M059J (cell line): ENCODE measurements at regions not wholly inside any gene's neighbourhood (a gene's known extent, or its start where the extent isn't known, plus 50 kb on each side); places are given as distances from the start of the nearest gene placed in this dataset.

Experiments
- DNase-seq: peaks from one replicate; pipeline ENCODE4 v3.0.0-alpha.2; 2012; ENCODE audit warnings: low read depth

DNA sequence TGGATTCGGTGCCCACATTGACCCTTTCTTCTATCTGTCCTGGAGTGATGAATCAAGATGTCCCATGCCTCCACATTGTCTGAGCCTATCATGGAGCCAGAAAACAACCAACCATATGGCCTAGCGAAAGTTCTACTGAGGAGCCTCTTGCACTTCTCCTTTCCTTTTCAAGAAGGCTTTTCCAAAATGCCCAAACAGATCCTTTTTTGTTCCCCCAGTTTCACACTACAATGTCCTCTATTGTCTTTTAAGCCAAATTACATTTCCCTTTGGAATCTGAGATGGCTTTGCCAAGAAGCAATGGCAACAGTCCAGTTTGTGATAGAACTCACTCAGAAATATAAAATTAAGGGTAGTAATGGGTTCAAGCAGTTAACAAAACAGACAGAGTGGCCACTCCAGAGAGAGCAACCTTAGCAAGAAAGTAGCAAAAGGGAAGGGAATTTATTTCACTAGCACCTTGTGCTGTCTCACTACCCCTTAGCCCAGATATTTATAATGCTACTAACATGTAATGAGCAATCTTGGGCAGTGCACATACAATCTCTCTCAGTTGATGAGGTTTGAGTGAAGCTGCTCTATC lies 194.6 kb upstream of the PDE1C start:
- no peak for DNase-seq

DNA sequence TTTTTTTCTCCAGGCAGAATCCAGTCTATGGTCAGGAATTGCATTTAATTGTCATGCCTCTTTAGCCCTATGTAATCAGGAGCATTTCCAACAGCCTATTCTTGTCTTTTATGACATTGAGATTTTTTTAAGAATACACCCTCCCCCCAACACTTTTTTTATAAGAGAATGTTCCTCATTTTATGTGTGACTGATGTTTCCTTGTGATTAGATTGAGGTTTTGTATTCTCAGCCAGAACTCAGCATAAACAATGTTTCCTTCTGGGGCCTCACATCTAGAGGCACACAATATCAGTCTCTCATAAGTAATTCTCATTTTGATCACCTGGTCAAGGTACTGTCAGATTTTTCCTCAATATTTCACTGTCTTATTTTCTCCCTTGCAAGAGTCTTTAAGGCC lies 193.4 kb upstream of the PDE1C start:
- no peak for DNase-seq

DNA sequence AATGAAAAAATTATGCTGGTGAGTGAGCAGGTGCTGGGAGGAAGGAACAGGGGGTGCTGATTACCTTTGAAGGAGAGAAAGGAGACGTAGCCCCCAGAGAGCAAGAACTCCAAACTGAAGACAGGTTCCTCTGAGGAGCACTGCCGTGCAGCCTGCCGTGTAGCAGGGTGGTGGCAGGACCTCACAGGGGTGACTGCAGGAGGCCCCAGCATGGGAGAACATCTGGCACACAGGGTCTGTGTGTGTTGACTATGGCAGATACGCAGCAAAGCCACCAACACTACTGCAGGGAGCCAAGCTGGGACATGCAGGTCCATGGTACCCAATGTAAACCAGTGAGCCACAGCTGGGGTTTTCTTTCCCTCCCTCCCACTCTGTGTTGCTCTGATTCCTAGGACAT lies 192.1 kb upstream of the PDE1C start:
- DNase-seq, result no peak

DNA sequence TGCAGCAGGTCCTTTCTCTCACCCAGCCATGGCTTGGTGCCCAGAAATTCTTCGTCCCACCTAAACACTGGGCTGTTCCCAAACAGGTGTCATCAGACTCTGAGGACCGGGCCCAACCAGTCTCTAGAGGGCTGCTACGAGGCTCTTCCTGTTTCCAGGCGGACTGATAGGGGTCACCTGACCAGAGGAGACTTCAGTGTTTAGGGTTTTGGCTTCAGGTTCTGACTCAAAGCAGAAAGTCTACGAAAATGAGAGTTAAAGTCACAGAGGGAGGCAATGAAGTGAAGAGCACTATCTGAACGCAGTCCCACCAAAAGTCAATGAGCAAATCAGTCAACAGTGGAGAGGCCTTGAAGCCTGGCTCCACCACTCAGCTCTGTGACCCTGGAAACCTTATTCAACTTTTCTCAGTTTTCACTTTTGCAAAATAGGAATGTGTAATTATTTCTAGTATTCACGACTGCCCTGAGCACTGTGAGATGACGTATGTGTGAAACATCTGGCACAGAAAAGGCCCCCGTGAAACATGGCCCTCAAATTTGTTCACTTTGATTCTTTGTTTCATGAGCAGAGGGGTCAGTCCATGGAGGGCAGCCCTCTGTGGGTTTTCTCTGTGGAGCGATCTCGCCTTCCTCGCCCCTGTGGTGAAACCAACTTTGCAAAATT lies 189.9 kb upstream of the PDE1C start:
- peak; percentile 2 for DNase-seq

DNA sequence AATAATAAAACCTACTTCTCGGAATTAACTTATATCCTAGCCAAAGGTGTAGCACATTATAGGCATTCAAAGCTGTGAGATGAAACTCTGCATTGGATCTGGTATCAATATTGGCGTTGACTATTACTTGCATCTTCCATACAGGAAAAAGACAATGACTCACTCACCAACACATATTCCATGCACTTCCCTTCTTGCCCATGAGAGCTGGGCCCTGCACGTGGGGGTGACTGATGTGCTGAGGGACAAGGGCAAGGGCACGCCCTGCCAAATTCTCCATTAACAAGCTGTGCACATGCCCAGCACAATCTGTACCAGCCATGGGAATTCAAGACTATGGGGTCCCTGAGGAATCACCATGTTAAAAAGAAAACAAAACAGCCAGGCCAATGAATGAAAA lies 188.1 kb upstream of the PDE1C start:
- DNase-seq, result peak; percentile 5

DNA sequence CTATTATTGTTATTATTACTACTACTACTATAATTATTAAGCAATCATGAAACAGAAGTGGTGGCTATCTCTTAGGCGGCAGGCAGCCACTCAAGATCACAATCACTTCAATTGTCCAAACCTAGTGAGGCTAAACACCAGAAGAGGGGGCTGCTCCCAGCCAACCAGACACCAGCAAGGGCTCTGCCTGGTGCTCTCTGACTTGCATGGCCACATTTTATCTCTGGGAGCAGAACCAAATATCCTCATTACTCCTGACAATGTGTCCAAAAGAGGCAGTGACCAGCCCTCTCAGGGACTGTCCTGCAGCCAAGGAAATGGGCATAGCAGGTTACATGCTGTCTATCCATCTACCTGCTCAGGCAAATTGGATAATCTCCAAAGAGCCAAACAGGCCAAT lies 187.4 kb upstream of the PDE1C start:
- no peak for DNase-seq

DNA sequence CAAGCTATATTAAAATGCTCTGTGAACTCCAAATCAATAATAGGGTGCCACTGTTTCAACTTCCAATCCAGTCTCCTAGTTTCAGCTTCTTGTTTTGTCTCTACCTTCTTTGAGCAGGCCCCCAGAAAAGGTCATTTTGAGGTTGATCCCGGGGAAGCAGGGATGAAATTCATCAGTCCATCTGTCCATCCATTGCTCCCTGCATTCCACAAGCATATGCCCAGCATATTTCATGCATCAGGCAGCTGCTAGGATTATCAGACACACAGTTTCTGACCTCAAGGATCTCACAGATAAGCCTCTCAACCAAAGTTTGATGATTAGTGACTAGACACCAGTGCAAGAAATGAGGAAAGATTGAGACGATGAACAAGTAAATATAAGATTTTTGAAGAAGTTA lies 186.6 kb upstream of the PDE1C start:
- no peak for DNase-seq

DNA sequence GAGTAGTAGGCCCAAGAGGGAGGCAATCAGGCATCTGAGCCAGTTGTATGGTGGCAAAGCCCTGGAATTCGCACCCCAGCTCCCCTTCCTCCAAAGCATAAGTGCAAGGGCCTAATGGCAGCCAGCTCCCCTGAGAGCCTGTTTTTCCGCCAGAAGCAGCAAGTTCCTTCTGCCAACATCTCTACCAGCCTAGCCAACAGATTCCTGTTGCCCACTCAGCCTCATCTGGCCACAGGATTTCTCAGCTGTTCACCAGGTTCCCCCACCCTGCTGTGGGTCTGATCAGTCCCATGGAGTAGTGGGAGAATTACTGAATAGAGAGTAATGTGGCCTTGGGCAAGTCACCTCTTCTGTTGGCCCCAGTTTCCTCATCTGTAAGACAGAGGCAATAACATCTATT lies 186.2 kb upstream of the PDE1C start:
- no peak for DNase-seq

DNA sequence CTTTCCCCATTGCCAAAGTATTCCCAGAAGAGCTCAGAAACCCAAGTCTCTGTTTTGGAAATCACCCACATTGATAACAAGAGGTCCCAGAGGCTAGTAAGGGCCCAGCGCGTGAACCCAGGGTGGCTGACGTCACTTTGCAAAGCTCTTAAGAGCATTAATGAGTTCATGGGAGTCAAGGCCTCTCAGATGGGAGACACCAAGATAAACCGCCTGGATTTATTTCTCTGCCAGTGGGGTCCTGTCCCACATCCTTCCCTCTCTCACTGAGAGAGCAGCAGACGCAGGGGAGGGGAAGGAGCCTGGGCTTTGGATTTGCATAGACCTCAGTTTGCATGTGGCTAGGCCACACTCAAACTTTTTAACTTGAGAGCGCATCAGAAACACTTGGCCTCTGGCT lies 184.8 kb upstream of the PDE1C start:
- no peak for DNase-seq

DNA sequence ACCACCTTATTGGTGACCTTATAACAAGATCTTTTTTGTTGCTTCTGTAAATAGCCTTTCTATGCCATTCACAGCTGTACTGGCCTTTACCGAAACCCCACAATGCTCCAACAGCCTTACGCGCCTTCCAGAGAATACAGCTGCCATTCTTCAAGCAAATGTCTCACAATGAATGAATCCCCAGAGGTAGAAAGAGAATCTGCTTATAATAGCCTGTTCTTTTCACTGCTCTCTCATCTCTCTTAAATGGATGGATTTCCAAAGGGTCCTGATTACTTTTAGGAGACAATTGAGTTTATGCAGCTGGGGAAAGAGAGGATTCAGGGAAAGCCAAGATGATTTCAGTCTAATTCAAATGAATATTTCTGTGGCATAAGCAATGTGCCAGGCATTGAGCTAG lies 183.1 kb upstream of the PDE1C start:
- no peak for DNase-seq

DNA sequence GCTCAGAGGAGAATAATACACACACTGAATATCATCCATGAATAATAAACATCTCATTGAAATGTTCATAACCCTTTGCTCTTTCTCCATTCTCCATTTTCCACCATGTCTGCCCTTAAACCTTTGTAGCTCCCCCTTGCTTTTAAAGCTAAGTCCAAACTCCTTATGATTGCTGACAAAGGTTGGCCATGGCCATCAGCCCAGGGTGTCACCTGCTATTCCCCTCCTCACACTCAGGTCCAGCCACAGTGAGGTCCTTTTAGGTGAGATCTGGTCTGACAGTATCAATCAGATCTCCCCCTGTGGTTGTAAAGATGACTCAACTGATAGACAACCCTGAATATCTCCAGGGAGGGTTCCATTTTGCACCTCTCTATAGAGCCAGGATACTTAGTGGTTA lies 181.5 kb upstream of the PDE1C start:
- DNase-seq, result no peak

DNA sequence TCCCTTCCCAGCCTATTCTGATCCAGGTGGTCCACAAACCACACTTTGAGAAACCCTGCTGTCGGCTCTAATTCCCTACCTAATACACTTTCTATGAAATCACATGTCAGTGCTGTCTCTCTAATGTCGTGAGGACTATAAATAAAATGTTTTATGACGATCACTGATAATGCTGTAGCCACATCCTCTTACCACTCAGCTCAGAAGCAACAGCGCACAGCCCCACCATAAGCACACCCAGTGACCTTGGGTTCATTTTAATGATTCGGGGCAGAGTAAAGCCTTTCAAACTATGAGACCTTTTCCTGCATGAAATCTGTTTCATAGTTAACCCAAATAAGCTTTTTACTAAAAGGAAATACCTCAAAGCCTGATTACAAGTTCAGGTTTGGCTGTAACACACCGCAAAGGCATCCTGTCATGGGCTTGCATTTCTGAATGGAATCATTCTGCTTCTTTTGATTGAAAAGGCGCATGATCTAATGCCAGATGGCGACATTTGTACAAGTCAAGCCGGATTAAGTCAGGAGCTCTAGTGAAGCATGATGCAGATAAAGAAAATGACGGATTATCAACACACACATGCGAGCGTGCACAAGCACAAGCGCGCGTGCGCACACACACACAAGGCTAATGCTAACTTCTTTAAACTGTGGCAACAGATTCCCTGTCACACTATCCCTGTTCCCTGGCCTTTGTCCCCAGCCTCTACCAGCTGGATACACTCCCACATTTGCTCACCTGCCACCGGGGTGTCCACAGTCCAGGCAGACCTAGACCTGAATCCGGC lies 180.5 kb upstream of the PDE1C start:
- no peak for DNase-seq

DNA sequence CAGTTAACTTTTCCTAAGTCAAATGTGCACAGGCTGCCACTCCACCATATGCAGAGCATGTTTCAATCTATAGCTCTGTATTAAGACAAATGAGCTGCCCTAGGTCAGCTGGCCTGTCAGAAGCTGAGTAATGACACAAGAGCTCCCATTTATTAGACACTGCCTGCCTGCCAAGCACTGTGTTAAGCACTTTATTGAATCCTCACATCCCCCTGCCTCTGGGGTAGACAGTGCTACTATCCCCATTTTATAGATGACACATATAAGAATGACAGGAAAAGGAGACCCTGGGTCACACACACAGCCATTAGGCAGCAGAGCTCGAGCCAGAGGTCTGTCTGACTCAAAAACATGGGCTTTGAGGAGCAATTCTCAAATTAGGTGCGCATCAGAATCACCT lies 179.8 kb upstream of the PDE1C start:
- DNase-seq, result no peak

DNA sequence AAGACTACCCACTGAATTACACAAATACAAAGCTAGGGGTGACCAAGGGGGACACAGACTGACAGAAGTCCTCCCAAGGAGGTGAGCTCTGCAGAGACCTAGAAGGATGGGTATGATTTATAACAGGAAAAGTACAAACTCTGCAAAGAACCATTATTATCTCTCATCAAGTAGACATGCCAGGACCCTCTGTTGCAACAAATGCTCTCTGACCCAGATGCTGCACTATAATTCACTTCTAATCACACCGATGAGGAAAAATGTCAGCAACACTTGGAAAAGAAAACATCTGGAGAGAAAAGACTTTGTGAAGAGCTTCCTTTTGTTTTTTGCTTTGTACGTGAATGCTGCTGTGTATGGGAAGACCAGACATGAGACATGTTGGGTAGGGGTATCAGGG lies 178.3 kb upstream of the PDE1C start:
- no peak for DNase-seq

DNA sequence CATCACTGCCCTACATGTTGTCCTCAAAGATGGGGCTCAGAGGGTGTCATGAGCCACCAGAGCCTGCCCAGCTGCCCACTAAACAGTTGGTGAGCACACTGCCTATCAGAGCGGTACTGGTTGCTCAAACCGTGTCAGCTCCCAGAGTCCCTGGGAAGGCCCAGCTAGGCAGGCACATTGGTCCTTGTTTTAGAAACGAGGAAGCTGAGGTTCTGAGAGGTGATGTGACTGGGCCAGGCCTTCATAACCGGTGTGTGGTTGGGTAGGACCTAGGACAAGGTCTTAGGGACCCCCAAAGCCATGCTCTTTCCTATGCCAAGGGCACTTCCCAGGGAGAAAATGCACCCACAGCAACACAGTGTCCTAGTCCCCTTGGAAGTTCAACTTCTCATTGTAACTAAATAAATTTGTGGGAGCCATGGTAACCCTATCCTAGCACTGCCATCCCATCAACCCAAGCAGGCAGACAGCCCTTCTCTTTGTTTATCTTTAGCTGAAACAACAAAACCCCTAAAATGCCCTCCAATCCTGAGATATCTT lies 174.7 kb upstream of the PDE1C start:
- DNase-seq, result no peak

DNA sequence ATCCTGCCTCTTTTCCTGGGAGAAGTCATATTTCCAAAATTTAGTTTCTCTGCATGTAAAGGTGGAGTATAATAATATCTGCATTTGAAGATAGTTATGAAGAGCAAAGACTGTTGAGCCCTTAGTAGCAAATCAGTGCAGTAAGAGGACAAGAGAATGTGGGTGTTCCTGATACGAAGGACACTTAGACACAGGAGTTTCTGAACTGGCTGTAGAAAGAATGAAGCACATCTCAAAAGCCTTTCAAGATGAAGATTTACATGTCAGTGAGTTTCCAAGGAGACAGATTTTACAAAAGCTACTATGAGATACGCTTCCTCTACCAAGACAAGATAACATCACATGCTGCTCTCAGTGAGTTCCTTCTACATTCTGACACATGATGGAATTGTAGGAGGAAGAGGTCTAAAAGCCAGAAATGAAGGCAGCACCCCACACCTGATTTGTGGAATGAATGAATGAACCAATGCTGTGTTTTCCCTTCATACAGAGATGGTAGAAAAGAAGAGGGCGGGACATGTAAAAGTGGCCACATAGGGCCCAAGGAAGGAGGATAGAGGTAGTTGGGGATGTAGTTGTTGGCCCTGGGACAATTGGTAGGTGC lies 173.6 kb upstream of the PDE1C start:
- DNase-seq, result no peak

DNA sequence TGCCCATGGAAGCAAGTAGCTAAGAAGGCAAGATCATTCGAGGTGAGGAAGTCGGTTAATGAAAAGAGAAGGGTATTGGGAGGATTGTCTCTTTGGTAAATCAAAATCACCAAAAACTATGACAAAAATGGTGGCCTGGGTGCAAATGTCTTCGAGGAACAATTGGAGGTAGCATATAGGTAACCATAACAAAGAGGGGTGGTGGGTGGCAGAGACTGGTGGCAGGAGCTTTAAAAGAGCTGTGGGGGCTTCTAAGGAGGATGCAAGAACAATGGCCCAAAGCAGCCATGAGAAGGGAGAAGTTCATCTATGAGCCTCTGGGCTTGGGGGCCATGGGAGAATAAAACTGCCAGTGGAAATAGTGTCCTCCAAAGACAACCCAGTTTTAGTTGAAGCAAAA lies 172.2 kb upstream of the PDE1C start:
- DNase-seq, result no peak

DNA sequence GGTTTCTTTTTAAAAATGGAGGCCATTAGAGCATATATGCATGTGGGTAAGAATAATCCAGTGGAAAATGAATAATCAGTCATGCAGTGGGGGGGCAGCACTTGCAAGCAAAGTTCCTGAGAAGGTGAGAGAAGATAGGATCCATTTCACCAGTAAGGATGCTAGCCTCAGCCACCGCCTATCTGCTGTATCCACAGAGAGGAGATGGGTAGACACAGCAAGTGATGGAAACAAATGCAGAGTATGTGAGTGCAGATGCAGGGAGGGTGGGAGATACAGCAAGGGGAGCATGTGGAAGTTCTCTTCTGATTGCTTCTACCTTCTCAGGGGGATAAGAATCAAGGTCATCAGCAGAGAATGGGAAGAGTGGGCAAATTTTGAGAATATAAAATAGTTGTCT lies 171.4 kb upstream of the PDE1C start:
- no peak for DNase-seq

DNA sequence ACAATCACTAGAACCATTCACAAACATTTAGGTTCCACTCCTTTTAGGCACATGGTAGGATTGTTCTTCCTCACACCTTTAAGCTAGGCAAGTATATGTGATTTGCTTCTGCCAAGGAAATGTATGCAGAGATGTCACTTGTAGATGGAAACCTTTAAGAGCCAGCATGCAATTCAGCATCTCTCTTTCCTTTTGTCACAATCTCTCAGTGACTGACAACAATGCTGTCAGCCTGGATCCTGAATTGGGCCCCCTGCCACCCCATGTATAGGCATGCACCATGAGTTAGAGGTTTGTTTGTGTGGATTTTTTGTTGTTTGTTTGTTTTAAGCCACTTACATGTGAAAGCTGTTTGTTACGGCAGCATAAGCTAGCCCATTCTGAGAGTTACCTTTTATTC lies 169.6 kb upstream of the PDE1C start:
- DNase-seq, result no peak

DNA sequence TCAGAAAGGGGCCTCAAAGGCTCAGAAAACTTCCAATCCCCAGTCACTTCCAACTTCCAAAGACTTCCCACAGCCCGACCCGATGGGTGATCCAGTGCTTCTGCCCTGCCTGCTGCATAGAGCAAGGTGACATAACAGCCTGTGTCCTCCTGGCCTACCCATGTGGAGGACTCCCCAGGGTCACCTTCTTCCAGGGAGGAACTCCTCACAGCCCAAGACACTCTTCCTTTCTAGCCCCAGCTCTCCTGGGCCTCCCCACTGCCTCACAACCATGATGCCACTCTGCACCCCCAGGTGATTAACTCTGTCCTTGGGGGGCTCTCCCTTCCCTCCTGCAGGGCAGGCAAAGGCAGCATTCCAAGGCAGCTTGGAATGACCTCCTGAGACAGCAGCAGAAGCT lies 158.4 kb upstream of the PDE1C start:
- no peak for DNase-seq

DNA sequence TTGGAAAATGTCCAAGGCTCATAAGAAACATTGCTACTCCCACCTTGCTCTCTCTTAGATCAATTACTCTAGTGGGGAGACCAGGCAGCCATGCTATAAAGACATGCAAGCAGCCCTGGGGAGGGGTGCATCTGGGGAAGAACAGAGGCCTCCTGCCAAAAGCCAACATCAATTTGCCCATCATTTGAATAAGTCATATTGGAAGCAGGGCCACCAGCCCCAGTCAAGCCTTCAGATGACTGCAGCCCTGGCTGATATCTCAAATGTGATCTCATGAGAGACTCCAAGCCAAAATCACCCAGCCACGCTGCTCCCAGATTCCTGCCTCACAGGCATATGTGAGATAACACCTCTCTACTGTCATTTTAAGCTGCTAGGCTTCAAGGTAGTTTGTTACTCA lies 157.5 kb upstream of the PDE1C start:
- no peak for DNase-seq

DNA sequence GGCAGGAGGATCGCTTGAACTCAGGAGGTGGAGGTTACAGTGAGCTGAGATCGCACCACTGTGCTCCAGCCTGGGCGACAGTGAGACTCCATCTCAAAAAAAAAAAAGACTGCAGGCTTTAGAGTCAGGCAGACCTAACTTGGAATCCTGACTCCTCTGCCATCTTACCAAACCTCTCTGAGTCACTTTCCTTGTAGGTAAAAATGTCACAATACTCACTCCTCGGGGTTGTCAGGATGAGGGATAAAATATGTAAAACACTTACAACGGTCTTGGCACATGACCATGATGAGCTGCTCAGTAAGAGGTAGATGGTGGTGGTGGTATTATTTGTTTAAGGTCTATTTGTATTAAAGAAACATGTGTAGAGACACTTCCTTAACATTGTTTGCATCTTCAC lies 154.1 kb upstream of the PDE1C start:
- DNase-seq, result no peak

DNA sequence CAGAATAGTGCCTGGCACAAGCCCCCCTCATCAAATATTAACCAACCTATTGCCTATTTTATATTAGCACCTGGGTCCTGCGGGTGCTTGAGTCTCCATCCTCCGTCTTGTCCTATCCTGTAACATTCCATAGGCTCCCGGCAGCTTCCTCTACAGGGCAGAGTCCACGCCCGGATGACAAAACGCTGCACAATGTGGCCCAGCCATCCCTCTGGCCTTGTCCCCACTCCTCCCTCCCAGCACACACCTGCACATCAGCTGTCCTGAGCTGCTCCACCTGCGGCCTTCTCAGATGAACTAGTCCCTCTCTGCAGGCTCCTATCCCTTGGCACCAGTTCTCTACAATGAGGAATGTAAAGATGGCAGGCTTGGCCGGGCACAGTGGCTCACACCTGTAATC lies 153.5 kb upstream of the PDE1C start:
- no peak for DNase-seq
